ENCODE measurements at regions not wholly inside any gene's neighbourhood (a gene's known extent, or its start where the extent isn't known, plus 50 kb on each side); places are given as distances from the start of the nearest gene placed in this dataset.

GRCh38 chr4:65861993-65862392 lies 191.7 kb upstream of the EPHA5 start:
- WGBS, 2 experiments (ENCODE audit: low coverage in 1 of 2, low lambda C conversion rate in 2 of 2, missing lambda C conversion rate in 2 of 2) = 25 to 27% methylated on average over 2 of the region's 2 CpGs
- TF ChIP-seq EZH2phosphoT487 (IDR thresholded peaks at IDR 0.05; ENCODE audit: insufficient read depth, low read depth) = no peak
- TF ChIP-seq EZH2 (IDR thresholded peaks at IDR 0.05; ENCODE audit: insufficient read depth, poor library complexity, severe bottlenecking) = no peak

GRCh38 chr4:65845199-65845773 lies 175.0 kb upstream of the EPHA5 start:
- no peak for DNase-seq
- in situ Hi-C loops (cut with MboI) = no loop called here
- H3K4me2 ChIP-seq (ENCODE audit: unreplicated experiment) = no peak overlapping the region

More at GRCh38 chr4:65861993-65862392, 191.7 kb upstream of the EPHA5 start:
- in situ Hi-C loops (cut with MboI) = no loop called here
- H3K9me2 ChIP-seq (ENCODE audit: insufficient read depth) = no peaks in the 10 kb centered on the region
- H3K9me3 ChIP-seq (ENCODE audit: low read depth) = no peaks in the 10 kb centered on the region
- no peak overlapping the region for H3K27ac ChIP-seq
- no peaks in the 10 kb centered on the region for H3K27me3 ChIP-seq (replicated peaks; ENCODE audit: insufficient read depth)
- H3K4me3 ChIP-seq = no peak overlapping the region
- H3K9ac ChIP-seq = no peak overlapping the region
- H3F3A ChIP-seq (ENCODE audit: insufficient read depth) = no peaks in the 10 kb centered on the region
- no peaks in the 10 kb centered on the region for H4K20me1 ChIP-seq (ENCODE audit: insufficient read depth)
- H3K79me2 ChIP-seq (ENCODE audit: insufficient read depth) = no peaks in the 10 kb centered on the region
- DNase-seq = no peak
- no peak overlapping the region for H3K4me2 ChIP-seq (ENCODE audit: unreplicated experiment)
- H3K36me3 ChIP-seq (ENCODE audit: low read depth) = no peaks in the 10 kb centered on the region
- no peaks in the 10 kb centered on the region for H3K4me1 ChIP-seq (ENCODE audit: insufficient read depth)
- no peak overlapping the region for H2AFZ ChIP-seq

GRCh38 chr4:65839164-65839931 lies 169.1 kb upstream of the EPHA5 start:
- Histone ChIP-seq H3K27ac (no peak overlapping the region), H3K4me2 (ENCODE audit: unreplicated experiment) (no peak overlapping the region), H3K36me3 (ENCODE audit: low read depth) (no peaks in the 10 kb centered on the region), H3K4me3 (no peak overlapping the region), H3K9ac (no peak overlapping the region), H4K20me1 (ENCODE audit: insufficient read depth) (no peaks in the 10 kb centered on the region), H2AFZ (no peak overlapping the region), H3K27me3 (replicated peaks; ENCODE audit: insufficient read depth) (no peaks in the 10 kb centered on the region), H3K9me3 (ENCODE audit: low read depth) (no peaks in the 10 kb centered on the region), H3K4me1 (ENCODE audit: insufficient read depth) (no peaks in the 10 kb centered on the region), H3F3A (ENCODE audit: insufficient read depth) (no peaks in the 10 kb centered on the region), H3K9me2 (ENCODE audit: insufficient read depth) (no peaks in the 10 kb centered on the region), H3K79me2 (ENCODE audit: insufficient read depth) (no peaks in the 10 kb centered on the region)
- in situ Hi-C loops (cut with MboI) = no loop called here
- no peak for TF ChIP-seq EZH2phosphoT487 (IDR thresholded peaks at IDR 0.05; ENCODE audit: insufficient read depth, low read depth)
- no peak for TF ChIP-seq EZH2 (IDR thresholded peaks at IDR 0.05; ENCODE audit: insufficient read depth, poor library complexity, severe bottlenecking)
- DNase-seq = no peak
- WGBS, 2 experiments (ENCODE audit: low coverage in 1 of 2, low lambda C conversion rate in 2 of 2, missing lambda C conversion rate in 2 of 2) = 5 to 9% methylated on average over 2 of the region's 2 CpGs

More at GRCh38 chr4:65845199-65845773, 175.0 kb upstream of the EPHA5 start:
- H3F3A ChIP-seq (ENCODE audit: insufficient read depth) = no peaks in the 10 kb centered on the region
- no peak for TF ChIP-seq EZH2phosphoT487 (IDR thresholded peaks at IDR 0.05; ENCODE audit: insufficient read depth, low read depth)
- no peak for TF ChIP-seq EZH2 (IDR thresholded peaks at IDR 0.05; ENCODE audit: insufficient read depth, poor library complexity, severe bottlenecking)
- no peaks in the 10 kb centered on the region for H3K79me2 ChIP-seq (ENCODE audit: insufficient read depth)
- H3K27me3 ChIP-seq (replicated peaks; ENCODE audit: insufficient read depth) = no peaks in the 10 kb centered on the region
- H3K27ac ChIP-seq = no peak overlapping the region
- no peak overlapping the region for H3K4me3 ChIP-seq
- no peaks in the 10 kb centered on the region for H3K4me1 ChIP-seq (ENCODE audit: insufficient read depth)
- no peaks in the 10 kb centered on the region for H3K9me3 ChIP-seq (ENCODE audit: low read depth)
- no peak overlapping the region for H2AFZ ChIP-seq
- 21 to 22% methylated on average over 4 of the region's 4 CpGs for WGBS, 2 experiments (ENCODE audit: low coverage in 1 of 2, low lambda C conversion rate in 2 of 2, missing lambda C conversion rate in 2 of 2)
- H3K9me2 ChIP-seq (ENCODE audit: insufficient read depth) = no peaks in the 10 kb centered on the region
- H4K20me1 ChIP-seq (ENCODE audit: insufficient read depth) = no peaks in the 10 kb centered on the region
- H3K36me3 ChIP-seq (ENCODE audit: low read depth) = no peaks in the 10 kb centered on the region
- H3K9ac ChIP-seq = no peak overlapping the region

- no peaks in the 10 kb centered on the region for H3K79me2 ChIP-seq (ENCODE audit: insufficient read depth)
- no peaks in the 10 kb centered on the region for H3F3A ChIP-seq (ENCODE audit: insufficient read depth)
- H3K27ac ChIP-seq = no peak overlapping the region
- H3K27me3 ChIP-seq (replicated peaks; ENCODE audit: insufficient read depth) = no peaks in the 10 kb centered on the region
- in situ Hi-C loops (cut with MboI) = no loop called here
- H3K4me3 ChIP-seq = no peak overlapping the region
- H3K9me2 ChIP-seq (ENCODE audit: insufficient read depth) = no peaks in the 10 kb centered on the region
- H2AFZ ChIP-seq = no peak overlapping the region
- H4K20me1 ChIP-seq (ENCODE audit: insufficient read depth) = no peaks in the 10 kb centered on the region
- H3K4me2 ChIP-seq (ENCODE audit: unreplicated experiment) = no peak overlapping the region
- H3K36me3 ChIP-seq (ENCODE audit: low read depth) = no peaks in the 10 kb centered on the region
- no peaks in the 10 kb centered on the region for H3K4me1 ChIP-seq (ENCODE audit: insufficient read depth)
- no peak for DNase-seq
- no peaks in the 10 kb centered on the region for H3K9me3 ChIP-seq (ENCODE audit: low read depth)
- no peak for TF ChIP-seq EZH2 (IDR thresholded peaks at IDR 0.05; ENCODE audit: insufficient read depth, poor library complexity, severe bottlenecking)
- TF ChIP-seq EZH2phosphoT487 (IDR thresholded peaks at IDR 0.05; ENCODE audit: insufficient read depth, low read depth) = no peak
- H3K9ac ChIP-seq = no peak overlapping the region
These were observed 164.4 kb upstream of the EPHA5 start for GRCh38 chr4:65834707-65835106.

All from GM23248 (cell line).